ENCODE measurements at regions not wholly inside any gene's neighbourhood (a gene's known extent, or its start where the extent isn't known, plus 50 kb on each side); places are given as distances from the start of the nearest gene placed in this dataset.

GRCh38 chr9:87786423-87786822 is 60.5 kb downstream of the CTSL start:
- TF ChIP-seq EZH2 (IDR thresholded peaks at IDR 0.05; ENCODE audit: borderline replicate concordance, low read depth, low read length, poor library complexity, severe bottlenecking) (no peak), CTCF (conservative IDR thresholded peaks at IDR 0.05; ENCODE audit: low read depth, low read length) (no peak)
